PC-9 (cell line): ENCODE measurements at regions not wholly inside any gene's neighbourhood (a gene's known extent, or its start where the extent isn't known, plus 50 kb on each side); places are given as distances from the start of the nearest gene placed in this dataset.
A peak's percentile ranks its signal among the peaks of the same experiment; 100 is the strongest.

Source experiments
- BruUV-seq: library from RNA; stranded (reverse); fragments of 400-500 nt; replicated peaks from 2 replicates; lab custom pipeline; 2021; lab: Mats Ljungman, UMichigan
- CTCF ChIA-PET: fragments of 300-600 bp; sonication (Branson Sonifier 250); formaldehyde crosslinking; loops from one replicate; lab custom pipeline; 2022; ENCODE audit warnings: antibody characterized with exemption; lab: Charles Lee
- POLR2A ChIA-PET: fragments of 300-600 bp; sonication (Branson Sonifier 250); formaldehyde crosslinking; loops from one replicate; lab custom pipeline; 2022; ENCODE audit warnings: antibody characterized with exemption; ENCODE audit not compliant: unreplicated experiment; lab: Charles Lee
- DNase-seq, 2 experiments: peaks; one replicate each; pipeline versions ENCODE4 v3.0.0 to v3.0.0-alpha.2; 2015 to 2022; ENCODE audit warnings: mixed read lengths in 1 of 2
- H2AFZ ChIP-seq: fragments of 200-600 bp; sonication (generic); 2 replicates; pipeline ENCODE4 v1.8.1; 2017; ENCODE audit warnings: antibody characterized with exemption
- H3F3A ChIP-seq: fragments of 200-600 bp; sonication (generic); 2 replicates; pipeline ENCODE4 v1.8.1; 2017; ENCODE audit warnings: antibody characterized with exemption, mild to moderate bottlenecking, low read depth; ENCODE audit not compliant: insufficient read depth
- H3K27ac ChIP-seq: fragments of 200-600 bp; sonication (generic); 2 replicates; pipeline ENCODE4 v1.6.1; 2016; ENCODE audit warnings: mixed run types
- H3K27me3 ChIP-seq: fragments of 200-600 bp; sonication (generic); 2 replicates; pipeline ENCODE4 v1.6.1; 2016; ENCODE audit warnings: low read depth, mixed run types; ENCODE audit not compliant: insufficient read depth
- H3K36me3 ChIP-seq: fragments of 200-600 bp; sonication (generic); 2 replicates; pipeline ENCODE4 v1.6.1; 2016; ENCODE audit warnings: low read depth, mixed run types
- H3K4me1 ChIP-seq: fragments of 200-600 bp; sonication (generic); replicated peaks from 2 replicates; pipeline ENCODE4 v1.6.1; 2016; ENCODE audit warnings: mixed run types; ENCODE audit not compliant: insufficient read depth
- H3K4me2 ChIP-seq: fragments of 200-600 bp; sonication (generic); 2 replicates; pipeline ENCODE4 v1.6.1; 2017; ENCODE audit warnings: mixed run types
- H3K4me3 ChIP-seq: fragments of 200-600 bp; sonication (generic); 2 replicates; pipeline ENCODE4 v1.6.1; 2016; ENCODE audit warnings: mixed run types
- H3K79me2 ChIP-seq: fragments of 200-600 bp; sonication (generic); 2 replicates; pipeline ENCODE4 v1.6.1; 2017; ENCODE audit warnings: low read depth, mixed run types
- H3K9me2 ChIP-seq: fragments of 200-600 bp; sonication (generic); 2 replicates; pipeline ENCODE4 v1.8.1; 2017; ENCODE audit warnings: mild to moderate bottlenecking; ENCODE audit not compliant: insufficient read depth
- H3K9me3 ChIP-seq: fragments of 200-600 bp; sonication (generic); 2 replicates; pipeline ENCODE4 v1.8.1; 2016; ENCODE audit warnings: low read depth; ENCODE audit not compliant: insufficient read depth
- H4K20me1 ChIP-seq: fragments of 200-600 bp; sonication (generic); 2 replicates; pipeline ENCODE4 v1.8.1; 2017; ENCODE audit not compliant: insufficient read depth
- EZH2 ChIP-seq: fragments of 200-600 bp; sonication (generic); IDR thresholded peaks from 2 replicates; pipeline ENCODE4 v1.8.0; 2017; ENCODE audit warnings: antibody characterized with exemption, low read depth
- intact Hi-C: fragments of 100-400 bp; cut with micrococcal nuclease; formaldehyde crosslinking; loops from one replicate; pipeline ENCODE4 v1.10.0; 2022; ENCODE audit not compliant: unreplicated experiment
- TF ChIP-seq, protein P1 (sequence below): fragments of 200-600 bp; sonication (generic); conservative IDR thresholded peaks from 2 replicates; pipeline ENCODE4 v1.6.1; 2017; ENCODE audit warnings: mixed run types, antibody characterized with exemption, mild to moderate bottlenecking, moderate library complexity

DNA sequence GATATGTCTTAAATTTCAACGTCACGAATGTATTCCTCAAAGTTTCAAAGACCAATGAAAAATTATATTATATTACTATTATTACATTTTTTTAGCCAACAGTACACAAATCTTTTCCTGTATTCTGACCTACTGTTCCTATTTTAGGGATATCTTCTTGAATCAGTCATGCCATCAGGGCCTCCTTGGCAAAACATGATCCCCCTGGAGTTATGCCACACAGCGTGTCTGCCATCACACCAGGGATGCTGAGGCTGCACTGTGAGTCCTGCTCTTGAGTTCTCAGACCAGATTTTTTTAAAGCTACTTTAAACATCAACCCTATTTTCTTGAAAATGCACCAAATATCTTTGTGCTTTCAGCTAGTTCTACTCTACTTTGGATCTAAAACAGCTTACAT, 425.9 kb upstream of the ZNF385D start:
- Histone ChIP-seq H3K27me3 (no peaks in the 10 kb centered on the region), H3K9me2 (peaks cover 3% of the 10 kb centered on the region; the same call in 1 of the 2 replicates), H3F3A (no peaks in the 10 kb centered on the region), H3K9me3 (no peaks in the 10 kb centered on the region), H3K4me1 (no peaks in the 10 kb centered on the region), H3K79me2 (no peaks in the 10 kb centered on the region), H3K27ac (no peak overlapping the region), H3K4me3 (no peak overlapping the region), H4K20me1 (no peaks in the 10 kb centered on the region), H2AFZ (0 out of 2 replicates have a peak overlapping the region, but pooled peaks have one; percentile 16), H3K36me3 (no peaks in the 10 kb centered on the region), H3K4me2 (no peak overlapping the region)
- no TSS peak for BruUV-seq
- no peak for TF ChIP-seq EZH2
- TF ChIP-seq, protein P1, sequence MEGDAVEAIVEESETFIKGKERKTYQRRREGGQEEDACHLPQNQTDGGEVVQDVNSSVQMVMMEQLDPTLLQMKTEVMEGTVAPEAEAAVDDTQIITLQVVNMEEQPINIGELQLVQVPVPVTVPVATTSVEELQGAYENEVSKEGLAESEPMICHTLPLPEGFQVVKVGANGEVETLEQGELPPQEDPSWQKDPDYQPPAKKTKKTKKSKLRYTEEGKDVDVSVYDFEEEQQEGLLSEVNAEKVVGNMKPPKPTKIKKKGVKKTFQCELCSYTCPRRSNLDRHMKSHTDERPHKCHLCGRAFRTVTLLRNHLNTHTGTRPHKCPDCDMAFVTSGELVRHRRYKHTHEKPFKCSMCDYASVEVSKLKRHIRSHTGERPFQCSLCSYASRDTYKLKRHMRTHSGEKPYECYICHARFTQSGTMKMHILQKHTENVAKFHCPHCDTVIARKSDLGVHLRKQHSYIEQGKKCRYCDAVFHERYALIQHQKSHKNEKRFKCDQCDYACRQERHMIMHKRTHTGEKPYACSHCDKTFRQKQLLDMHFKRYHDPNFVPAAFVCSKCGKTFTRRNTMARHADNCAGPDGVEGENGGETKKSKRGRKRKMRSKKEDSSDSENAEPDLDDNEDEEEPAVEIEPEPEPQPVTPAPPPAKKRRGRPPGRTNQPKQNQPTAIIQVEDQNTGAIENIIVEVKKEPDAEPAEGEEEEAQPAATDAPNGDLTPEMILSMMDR: no peak
- DNase-seq: no peak
- CTCF ChIA-PET: no interaction called here
- POLR2A ChIA-PET: no interaction called here
- intact Hi-C loops: loop anchor here (5.0 to 10.0 kb wide), 2 partner anchors 388 to 710 kb away; no protein-coding TSS in a partner anchor

DNA sequence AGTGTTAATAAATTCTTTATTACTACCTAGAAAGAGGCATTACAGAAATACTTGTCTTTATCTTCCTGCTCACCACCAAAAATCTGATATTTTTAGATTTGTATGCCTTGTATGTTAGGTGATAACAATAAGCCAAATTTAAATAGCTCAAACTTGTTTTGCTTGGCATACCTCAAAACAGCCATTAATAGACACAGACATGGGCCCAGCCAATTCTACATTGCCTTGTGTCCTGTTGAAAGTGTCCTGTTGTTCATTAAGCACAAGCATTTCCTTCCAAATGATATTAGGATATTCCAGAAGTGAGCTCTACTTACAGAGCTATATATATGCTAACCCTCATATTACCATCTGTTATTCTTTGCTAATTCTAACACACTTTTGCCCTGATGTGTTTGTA, 438.6 kb upstream of the ZNF385D start:
- H3K4me1 ChIP-seq: no peaks in the 10 kb centered on the region
- ChIA-PET CTCF (no interaction called here), POLR2A (no interaction called here)
- no peak overlapping the region for H3K27ac ChIP-seq
- H3K36me3 ChIP-seq: no peaks in the 10 kb centered on the region
- BruUV-seq: no TSS peak
- no peak overlapping the region for H2AFZ ChIP-seq
- H3K27me3 ChIP-seq: no peaks in the 10 kb centered on the region
- no peak for DNase-seq
- H4K20me1 ChIP-seq: no peaks in the 10 kb centered on the region
- intact Hi-C loops: no loop called here
- H3K4me3 ChIP-seq: no peak overlapping the region
- H3K9me3 ChIP-seq: no peaks in the 10 kb centered on the region
- TF ChIP-seq, protein P1: no peak
- no peak for TF ChIP-seq EZH2
- no peaks in the 10 kb centered on the region for H3K79me2 ChIP-seq
- H3K9me2 ChIP-seq: no peaks in the 10 kb centered on the region
- no peaks in the 10 kb centered on the region for H3F3A ChIP-seq
- H3K4me2 ChIP-seq: no peak overlapping the region

GRCh38 chr3:22199095-22199494, 448.1 kb upstream of the ZNF385D start:
- ChIA-PET POLR2A (no interaction called here), CTCF (no interaction called here)
- H3K79me2 ChIP-seq: no peaks in the 10 kb centered on the region
- no peak for TF ChIP-seq EZH2
- TF ChIP-seq, protein P1: no peak
- no peaks in the 10 kb centered on the region for H3F3A ChIP-seq
- no peaks in the 10 kb centered on the region for H4K20me1 ChIP-seq
- H3K9me3 ChIP-seq: no peaks in the 10 kb centered on the region
- intact Hi-C loops: no loop called here
- H2AFZ ChIP-seq: no peak overlapping the region
- no peaks in the 10 kb centered on the region for H3K27me3 ChIP-seq
- no peaks in the 10 kb centered on the region for H3K9me2 ChIP-seq
- no peak overlapping the region for H3K4me3 ChIP-seq
- no peak for DNase-seq
- H3K4me1 ChIP-seq: no peaks in the 10 kb centered on the region
- H3K27ac ChIP-seq: no peak overlapping the region
- no peaks in the 10 kb centered on the region for H3K36me3 ChIP-seq
- H3K4me2 ChIP-seq: no peak overlapping the region
- BruUV-seq: no TSS peak
